Effector memory CD8-positive, alpha-beta T cell (primary cell): ENCODE measurements at regions not wholly inside any gene's neighbourhood (a gene's known extent, or its start where the extent isn't known, plus 50 kb on each side); places are given as distances from the start of the nearest gene placed in this dataset.
"Not testable (repeated sequence)": the region's sequence is repeated elsewhere in the genome, so short reads cannot be mapped to it uniquely, and the experiment has no call there.

ENCODE experiments used
- ATAC-seq: fragments of 150-1000 bp; cut with Tn5 transposase; replicated peaks from 2 replicates; pipeline ENCODE4 v1.10.0; 2021; ENCODE audit warnings: mild to moderate bottlenecking, moderate library complexity
- DNase-seq, 3 experiments: peaks; one replicate each; pipeline ENCODE4 v3.0.0; 2021
- H3K27ac Mint-ChIP-seq, 2 donors: one replicate each; pipeline ENCODE4 v1.8.0; 2022; ENCODE audit warnings: mild to moderate bottlenecking in 2 of 2, mixed read lengths in 2 of 2, moderate library complexity in 2 of 2
- H3K27me3 Mint-ChIP-seq, 2 donors: one replicate each; pipeline ENCODE4 v1.8.0; 2022; ENCODE audit warnings: mixed read lengths in 2 of 2
- H3K36me3 Mint-ChIP-seq: one replicate; pipeline ENCODE4 v1.8.0; 2022; ENCODE audit warnings: mild to moderate bottlenecking, moderate library complexity, mixed read lengths; ENCODE audit not compliant: insufficient read depth
- H3K4me1 Mint-ChIP-seq, 2 donors: one replicate each; pipeline ENCODE4 v1.8.0; 2022; ENCODE audit warnings: low read depth in 2 of 2, mixed read lengths in 2 of 2
- H3K4me3 Mint-ChIP-seq, 2 donors: one replicate each; pipeline ENCODE4 v1.8.0; 2022; ENCODE audit warnings: mild to moderate bottlenecking in 2 of 2, mixed read lengths in 2 of 2, moderate library complexity in 2 of 2
- H3K9me3 Mint-ChIP-seq, 2 donors: one replicate each; pipeline ENCODE4 v1.8.0; 2022; ENCODE audit warnings: mixed read lengths in 2 of 2

GRCh38 chr21:27033471-27033870 is 66.6 kb upstream of the ADAMTS5 start:
- Mint-ChIP-seq H3K4me1 (no peaks in the 10 kb centered on the region), H3K27ac (no peak overlapping the region), H3K36me3 (no peaks in the 10 kb centered on the region), H3K27me3 (no peaks in the 10 kb centered on the region), H3K9me3 (peaks cover 5 to 6% of the 10 kb centered on the region in 2 donors), H3K4me3 (no peak overlapping the region)
- ATAC-seq (no peak), DNase-seq (no peak)

DNA sequence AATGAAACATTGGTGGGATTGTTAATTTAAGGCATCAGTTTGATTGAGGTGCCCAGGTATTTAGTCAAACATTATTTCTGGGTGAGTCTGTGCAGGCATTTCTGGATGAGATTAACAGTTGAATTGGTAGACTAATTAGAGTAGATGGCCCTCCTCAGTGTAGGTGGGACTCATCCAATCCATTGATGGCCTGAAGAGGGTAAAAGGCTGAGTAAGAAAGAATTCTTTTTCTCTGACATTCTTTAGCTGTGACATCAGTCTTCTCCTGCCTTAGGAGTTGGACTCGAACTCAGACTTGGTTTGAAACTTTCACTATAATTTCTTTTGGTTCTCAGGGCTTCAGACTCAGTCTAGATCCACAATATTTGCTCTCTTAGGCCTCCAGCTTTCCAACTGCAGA is 59.6 kb upstream of the ADAMTS5 start:
- Mint-ChIP-seq H3K36me3 (peaks cover 3% of the 10 kb centered on the region), H3K27ac (no peak overlapping the region), H3K27me3 (no peaks in the 10 kb centered on the region), H3K4me1 (no peaks in the 10 kb centered on the region), H3K4me3 (no peak overlapping the region), H3K9me3 (peaks cover 0 to 10% of the 10 kb centered on the region in 2 donors)
- no peak for ATAC-seq
- DNase-seq: no peak

GRCh38 chr21:27025708-27026107 is 58.8 kb upstream of the ADAMTS5 start:
- H3K9me3 Mint-ChIP-seq: peaks cover 0 to 10% of the 10 kb centered on the region in 2 donors
- H3K27me3 Mint-ChIP-seq, ATAC-seq, H3K36me3 Mint-ChIP-seq, H3K4me3 Mint-ChIP-seq, DNase-seq, H3K27ac Mint-ChIP-seq, H3K4me1 Mint-ChIP-seq: not testable (repeated sequence)

- ATAC-seq: no peak
- H3K27me3 Mint-ChIP-seq: no peaks in the 10 kb centered on the region
These were observed 58.1 kb upstream of the ADAMTS5 start for GRCh38 chr21:27024971-27025370.

DNA sequence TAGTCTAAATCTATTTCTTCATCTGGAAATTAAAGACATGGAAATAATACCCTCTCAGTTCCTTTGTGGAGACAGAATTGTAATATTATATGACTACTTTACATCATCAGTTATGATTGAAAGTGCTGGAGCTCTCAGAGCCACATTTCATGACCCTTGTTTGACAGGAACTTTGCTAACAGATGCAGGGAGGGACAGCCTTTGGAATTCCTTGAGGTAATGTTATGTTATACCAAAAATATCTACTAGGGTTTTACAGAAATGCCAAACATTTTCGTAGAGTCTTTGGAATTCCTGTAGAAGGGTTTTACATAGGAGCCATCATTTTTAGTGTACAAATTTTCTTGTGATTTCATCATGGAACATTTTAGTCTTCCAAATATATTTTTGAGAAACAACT is 57.4 kb upstream of the ADAMTS5 start:
- DNase-seq (no peak), ATAC-seq (no peak)
- H3K36me3 Mint-ChIP-seq: peaks cover 3% of the 10 kb centered on the region
- no peaks in the 10 kb centered on the region for H3K27me3 Mint-ChIP-seq
- H3K4me1 Mint-ChIP-seq: no peaks in the 10 kb centered on the region
- peaks cover 0 to 12% of the 10 kb centered on the region in 2 donors for H3K9me3 Mint-ChIP-seq
- H3K4me3 Mint-ChIP-seq: no peak overlapping the region
- no peak overlapping the region for H3K27ac Mint-ChIP-seq

More at GRCh38 chr21:27024971-27025370, 58.1 kb upstream of the ADAMTS5 start:
- Mint-ChIP-seq H3K4me1 (no peaks in the 10 kb centered on the region), H3K27ac (no peak overlapping the region), H3K36me3 (peaks cover 3% of the 10 kb centered on the region), H3K4me3 (no peak overlapping the region), H3K9me3 (peaks cover 0 to 10% of the 10 kb centered on the region in 2 donors)
- no peak for DNase-seq

DNA sequence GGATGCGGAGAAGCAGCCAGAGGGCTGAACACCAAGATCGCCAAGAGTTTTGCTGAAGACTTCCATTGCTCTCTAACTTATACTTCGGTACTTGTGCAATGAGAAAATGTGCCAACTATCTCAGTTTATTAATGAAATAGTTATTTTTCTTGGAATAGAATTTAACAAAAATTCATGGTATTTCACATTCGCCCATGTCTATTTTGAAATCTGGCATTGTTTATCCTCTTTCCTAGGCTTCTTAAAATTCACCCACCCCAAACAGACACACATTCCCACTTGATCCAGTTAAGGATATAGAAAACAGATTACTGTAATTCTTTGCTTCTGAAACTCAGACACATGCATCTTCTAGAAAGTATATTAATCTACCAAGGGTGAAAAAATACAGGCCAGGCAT is 56.3 kb upstream of the ADAMTS5 start:
- H3K27ac Mint-ChIP-seq: no peak overlapping the region
- ATAC-seq (no peak), DNase-seq (no peak)
- no peak overlapping the region for H3K4me3 Mint-ChIP-seq
- H3K27me3 Mint-ChIP-seq: no peaks in the 10 kb centered on the region
- H3K4me1 Mint-ChIP-seq: no peaks in the 10 kb centered on the region
- peaks cover 4 to 15% of the 10 kb centered on the region in 2 donors for H3K9me3 Mint-ChIP-seq
- peaks cover 3% of the 10 kb centered on the region for H3K36me3 Mint-ChIP-seq

- Mint-ChIP-seq H3K4me1 (no peaks in the 10 kb centered on the region), H3K27me3 (no peaks in the 10 kb centered on the region), H3K9me3 (peaks cover 11 to 20% of the 10 kb centered on the region in 2 donors), H3K27ac (no peak overlapping the region), H3K4me3 (no peak overlapping the region), H3K36me3 (peaks cover 3% of the 10 kb centered on the region)
- DNase-seq (no peak), ATAC-seq (no peak)
These were observed 54.9 kb upstream of the ADAMTS5 start for GRCh38 chr21:27021801-27022200.

DNA sequence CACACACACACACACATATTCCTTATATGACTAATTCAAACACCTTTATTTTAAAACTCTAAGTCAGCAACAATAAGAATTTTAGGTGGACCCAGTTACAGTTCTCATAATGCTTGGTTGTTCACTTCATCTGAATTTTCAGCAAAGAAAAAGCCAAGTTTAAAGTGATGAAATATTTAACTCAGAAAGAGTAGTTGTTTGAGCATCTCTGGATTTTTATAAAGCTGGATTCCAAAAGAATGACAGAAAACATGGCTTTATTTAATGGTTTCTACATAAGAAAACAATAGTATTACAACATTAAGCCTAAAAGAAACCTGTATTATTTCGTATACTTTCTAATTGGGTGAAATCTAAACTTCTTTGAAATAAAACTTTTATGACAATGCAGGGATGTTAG is 54.2 kb upstream of the ADAMTS5 start:
- H3K27ac Mint-ChIP-seq: no peak overlapping the region
- no peaks in the 10 kb centered on the region for H3K4me1 Mint-ChIP-seq
- DNase-seq (no peak), ATAC-seq (no peak)
- H3K9me3 Mint-ChIP-seq: peaks cover 11 to 16% of the 10 kb centered on the region in 2 donors
- peaks cover 3% of the 10 kb centered on the region for H3K36me3 Mint-ChIP-seq
- H3K27me3 Mint-ChIP-seq: no peaks in the 10 kb centered on the region
- H3K4me3 Mint-ChIP-seq: no peak overlapping the region

DNA sequence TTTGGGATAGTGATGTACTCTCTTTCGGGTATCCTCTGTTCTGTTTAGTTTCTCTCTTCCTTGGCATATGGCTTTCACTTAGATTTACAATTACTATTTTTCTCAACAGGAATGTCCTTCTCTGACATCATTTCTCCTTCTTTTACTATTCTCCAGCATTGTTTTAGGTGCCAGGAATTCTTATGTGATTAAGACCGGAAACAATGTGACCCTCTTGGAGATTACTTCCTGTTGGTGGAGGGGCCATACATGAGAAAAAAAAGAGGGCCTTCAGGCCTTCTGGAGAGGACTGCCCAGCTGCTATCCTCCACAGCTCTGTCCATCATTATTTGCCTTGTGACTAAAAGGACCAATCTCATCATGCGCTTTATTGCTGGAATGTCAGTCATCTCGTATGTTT is 50.4 kb upstream of the ADAMTS5 start:
- Mint-ChIP-seq H3K4me3 (no peak overlapping the region), H3K9me3 (peaks cover 14 to 18% of the 10 kb centered on the region in 2 donors), H3K27me3 (no peaks in the 10 kb centered on the region), H3K36me3 (no peaks in the 10 kb centered on the region), H3K27ac (no peak overlapping the region), H3K4me1 (no peaks in the 10 kb centered on the region)
- ATAC-seq (no peak), DNase-seq (no peak)
